Dedifferentiated amniotic fluid mesenchymal stem cell (primary cell): ENCODE measurements at regions not wholly inside any gene's neighbourhood (a gene's known extent, or its start where the extent isn't known, plus 50 kb on each side); places are given as distances from the start of the nearest gene placed in this dataset.
"Not testable (repeated sequence)": the region's sequence is repeated elsewhere in the genome, so short reads cannot be mapped to it uniquely, and the experiment has no call there.

Experiments
- DNase-seq: peaks from one replicate; pipeline ENCODE4 v3.0.0-alpha.2; 2016; ENCODE audit errors: extremely low spot score

DNA sequence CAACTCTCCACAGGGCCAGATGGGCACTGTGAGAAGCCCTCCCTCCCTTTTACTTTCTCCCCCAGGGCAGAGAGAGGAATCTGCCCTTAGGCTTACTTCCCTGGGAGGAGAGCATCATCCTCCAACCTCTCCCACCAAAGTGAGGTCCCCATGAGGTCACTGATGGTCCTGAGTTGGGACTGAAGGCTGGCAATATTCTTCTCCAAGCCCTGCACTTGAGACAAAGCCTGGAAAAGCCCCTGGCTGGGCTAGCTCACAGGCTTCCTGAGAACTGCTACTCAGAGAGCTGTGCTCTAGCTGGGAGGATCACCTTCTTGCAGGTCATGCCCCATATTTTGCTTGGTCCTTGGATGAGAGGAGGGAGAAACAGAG, 110.0 kb upstream of the MEF2A start:
- no peak for DNase-seq

DNA sequence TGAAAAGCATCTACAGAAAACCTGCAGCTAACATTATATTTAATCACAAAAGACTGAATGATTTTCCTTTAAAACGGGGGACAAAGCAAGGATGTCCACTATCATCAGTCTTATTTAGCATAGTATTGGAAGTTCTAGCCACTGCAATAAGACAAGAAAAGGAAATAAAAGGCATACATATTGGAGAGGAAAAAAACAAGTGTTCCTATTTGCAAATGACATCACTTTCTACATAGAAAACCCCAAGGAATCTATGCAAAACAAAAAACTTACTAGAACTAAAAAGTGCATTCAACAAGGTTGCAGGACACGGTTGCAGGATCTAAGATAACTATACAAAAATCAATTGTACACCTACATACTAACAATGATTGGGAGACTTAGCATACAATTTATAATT, 101.6 kb upstream of the MEF2A start:
- DNase-seq, result no peak

DNA sequence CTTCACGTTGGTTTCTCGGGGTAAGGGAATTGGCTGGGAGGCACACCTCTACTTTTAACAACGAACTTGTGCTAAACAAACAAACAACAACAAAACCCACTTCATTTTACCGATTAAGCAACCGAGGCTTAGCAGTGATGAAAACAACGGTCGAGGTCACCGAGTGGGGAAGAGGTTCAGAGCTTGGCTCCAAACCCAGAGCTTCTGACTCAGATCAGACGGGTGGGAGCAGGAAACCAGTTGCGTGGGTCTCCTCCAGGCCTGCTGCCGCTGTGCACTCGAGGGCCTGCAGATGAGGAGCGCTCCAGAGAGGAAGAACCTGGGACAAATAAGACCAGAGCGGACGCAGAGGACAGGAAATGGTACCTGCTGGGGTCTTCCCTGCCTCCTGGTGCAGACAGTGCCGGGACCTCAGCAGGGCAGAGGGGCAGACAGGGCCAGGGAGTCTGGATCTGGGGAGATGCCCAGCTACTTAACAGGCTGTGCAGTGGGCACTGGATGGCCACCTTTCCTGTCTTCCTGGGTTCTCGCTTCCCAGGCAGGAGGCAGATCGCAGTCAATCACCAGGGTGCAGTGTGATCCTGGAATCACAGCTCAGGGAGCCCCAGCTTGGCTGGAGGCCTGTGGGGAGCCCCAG, 99.0 kb upstream of the MEF2A start:
- DNase-seq, result no peak

DNA sequence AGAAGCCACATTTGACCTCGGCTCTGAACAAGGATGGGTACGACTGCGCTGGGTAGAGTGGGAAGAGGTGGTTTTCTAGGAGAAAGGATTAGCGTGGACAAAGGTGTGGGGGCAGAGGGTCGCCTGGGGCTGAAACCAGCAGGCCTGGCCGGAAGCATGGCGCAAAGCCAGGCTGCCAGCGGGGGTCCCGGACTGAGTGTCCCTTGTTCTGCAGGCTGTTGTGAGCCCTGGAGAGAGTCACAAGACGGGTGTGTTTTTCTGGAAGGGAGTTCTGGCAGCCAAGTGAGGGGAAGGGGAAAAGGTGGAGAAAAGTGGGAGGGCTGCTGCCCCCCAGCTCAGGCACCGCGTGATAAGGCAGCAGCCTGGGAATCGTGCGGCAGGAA, 98.5 kb upstream of the MEF2A start:
- no peak for DNase-seq

DNA sequence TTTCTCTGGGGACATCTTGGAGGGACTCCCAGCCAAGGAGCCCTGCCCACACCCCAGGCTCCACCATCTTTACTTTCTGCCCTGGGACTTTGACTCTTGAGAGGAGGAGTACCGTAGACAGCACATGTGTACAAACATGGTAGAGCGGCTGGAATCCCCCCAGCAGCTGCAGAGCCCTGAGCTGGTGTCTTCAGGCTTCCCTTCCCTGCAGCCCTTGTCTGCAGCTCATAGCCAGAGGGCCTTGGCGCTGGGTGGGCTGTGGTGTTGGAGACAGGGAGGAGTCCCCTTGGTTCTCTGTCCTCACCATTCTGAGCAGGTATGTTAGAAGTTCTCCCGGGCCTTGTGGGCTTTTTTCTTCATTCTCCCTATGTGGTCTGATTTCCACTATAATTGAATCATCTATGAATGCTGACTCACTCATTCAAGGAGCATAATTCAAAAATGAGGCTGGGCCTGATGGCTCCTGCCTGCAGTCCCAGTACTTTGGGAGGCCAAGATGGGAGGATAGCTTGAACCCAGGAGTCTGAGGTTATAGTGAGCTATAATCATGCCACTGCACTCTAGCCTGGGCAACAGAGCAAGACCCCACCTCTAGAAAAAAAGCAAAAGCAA, 97.8 kb upstream of the MEF2A start:
- DNase-seq, result no peak

DNA sequence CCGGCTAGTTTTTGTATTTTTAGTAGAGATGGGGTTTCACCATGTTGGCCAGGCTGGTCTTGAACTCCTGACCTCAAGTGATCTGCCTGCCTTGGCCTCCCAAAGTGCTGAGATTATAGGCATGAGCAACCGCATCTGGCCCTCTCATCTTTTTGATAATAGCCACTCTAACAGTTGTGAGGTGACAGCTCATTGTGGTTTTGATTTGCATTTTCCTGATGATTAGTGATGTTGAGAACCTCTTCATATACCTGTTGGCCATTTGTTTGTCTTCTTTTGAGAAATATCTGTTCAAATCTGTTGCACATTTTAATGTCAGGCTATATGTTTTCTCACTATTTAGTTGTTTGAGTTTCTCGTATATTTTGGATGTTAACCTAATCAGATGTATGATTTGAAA, 95.6 kb upstream of the MEF2A start:
- not testable (repeated sequence) for DNase-seq

DNA sequence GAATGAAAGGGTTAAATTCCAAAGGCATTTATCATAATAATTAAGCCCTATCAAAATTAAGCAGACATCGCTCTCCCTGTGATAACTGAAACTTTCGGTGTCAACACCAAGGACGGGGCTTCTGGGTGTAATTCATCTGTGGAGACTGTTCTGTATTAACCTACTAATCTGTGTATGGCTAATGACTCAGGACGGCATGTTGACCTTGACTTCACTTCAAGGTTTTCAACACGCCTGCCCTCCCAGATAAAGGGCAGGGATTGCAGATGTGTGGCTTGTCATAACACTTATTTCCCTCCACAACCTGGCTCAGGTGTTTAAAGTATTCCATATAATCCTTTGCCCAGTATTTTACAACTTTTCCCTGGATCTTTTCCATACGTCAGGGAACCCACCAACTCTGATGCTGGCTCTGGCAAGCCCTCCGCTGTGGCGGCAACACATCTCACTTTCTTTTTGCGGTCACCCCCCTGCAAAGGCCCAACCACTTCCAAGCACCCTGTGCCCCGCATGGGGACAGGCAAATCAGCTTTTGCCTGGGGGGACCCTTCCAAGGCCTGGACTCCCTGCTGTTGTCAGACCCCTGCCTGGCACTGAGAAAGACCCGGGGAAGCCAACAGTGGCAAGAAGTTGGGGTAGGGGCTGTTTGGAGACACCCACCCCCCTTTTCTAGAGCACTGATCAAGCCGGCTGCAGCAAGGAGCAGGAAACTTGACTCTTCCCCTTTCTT, 93.2 kb upstream of the MEF2A start:
- no peak for DNase-seq

DNA sequence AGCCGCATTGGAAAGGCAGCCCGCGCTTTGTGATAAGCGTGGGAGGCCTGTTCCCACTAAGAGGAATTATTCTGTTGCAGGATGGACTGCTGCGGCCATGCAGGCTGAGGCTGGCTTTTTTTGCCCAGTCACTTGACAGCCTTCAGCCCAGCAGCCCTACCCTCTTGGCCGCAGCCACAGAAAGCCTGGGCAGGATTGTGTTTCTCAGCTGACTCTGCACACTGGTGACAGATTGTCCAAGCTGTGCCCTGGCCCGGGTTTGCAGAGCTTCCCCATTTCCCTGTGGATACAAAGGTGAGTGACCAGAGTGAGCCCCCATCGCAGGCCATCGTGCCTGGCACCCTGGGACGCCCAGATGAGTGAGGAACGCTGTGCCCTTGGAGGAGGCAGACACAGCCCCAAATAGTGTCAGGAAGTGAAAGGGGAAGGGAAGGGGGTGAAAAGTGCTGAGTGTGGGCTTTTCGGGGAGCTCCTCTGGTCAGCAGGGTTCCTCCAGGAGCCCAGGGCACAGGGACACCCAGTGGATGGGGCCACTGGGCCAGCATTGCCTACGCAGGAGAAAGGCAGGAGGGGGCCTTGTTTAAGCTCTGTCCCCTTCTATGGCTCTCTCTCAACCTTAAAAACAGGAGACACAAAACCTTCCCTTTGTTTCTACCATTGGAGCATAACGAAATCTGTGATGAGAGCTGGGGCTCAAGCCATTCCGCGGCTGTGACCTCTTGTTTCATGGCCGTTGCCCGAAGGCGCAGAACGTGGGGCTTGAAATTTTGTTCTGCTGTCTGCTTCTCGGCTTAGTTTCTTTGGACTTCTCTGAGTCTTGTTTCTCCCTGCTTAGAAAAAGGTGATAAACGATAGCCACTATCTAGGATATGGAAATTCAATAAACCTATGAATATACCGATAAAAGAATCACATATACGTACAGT, 91.5 kb upstream of the MEF2A start:
- no peak for DNase-seq

DNA sequence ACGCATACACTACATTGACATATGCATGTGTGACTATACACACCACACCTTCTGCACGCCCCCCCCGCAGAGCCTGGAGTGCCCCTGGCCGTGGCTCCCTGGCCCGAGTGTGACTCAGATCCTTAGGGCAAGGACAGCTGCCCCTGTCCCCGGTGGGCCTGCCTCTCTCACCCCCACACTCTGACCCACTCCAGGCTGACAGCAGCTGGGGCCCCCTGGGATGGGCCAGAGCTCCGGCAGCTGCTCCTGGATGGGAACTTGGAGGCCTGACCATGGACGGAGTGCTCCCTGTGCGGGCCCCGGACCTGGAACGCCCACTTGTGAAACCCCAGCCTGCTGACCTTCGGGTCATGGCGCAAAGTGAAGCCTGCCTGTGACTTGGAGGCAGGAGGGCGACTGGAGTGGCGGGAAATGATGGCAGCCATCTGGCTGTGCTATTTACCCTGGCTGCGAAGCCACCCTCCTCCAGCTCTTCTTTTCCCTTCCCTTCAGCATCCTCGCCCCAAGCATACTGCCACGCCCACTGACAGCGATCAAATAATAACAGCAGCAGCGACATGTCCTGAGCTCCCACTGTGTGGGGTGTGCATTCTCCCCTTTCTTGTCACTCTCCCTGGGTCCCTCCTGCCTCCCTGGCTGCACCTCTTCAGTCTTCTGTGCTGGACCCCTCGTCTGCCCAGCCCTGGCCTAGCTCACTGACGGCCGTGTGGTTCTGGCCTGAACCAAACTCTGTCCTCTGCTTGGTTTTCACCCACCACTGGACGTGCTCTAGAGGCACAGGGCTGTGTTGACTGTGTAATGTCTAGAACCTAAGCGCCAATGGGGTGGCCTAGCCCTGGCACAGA, 90.7 kb upstream of the MEF2A start:
- no peak for DNase-seq

DNA sequence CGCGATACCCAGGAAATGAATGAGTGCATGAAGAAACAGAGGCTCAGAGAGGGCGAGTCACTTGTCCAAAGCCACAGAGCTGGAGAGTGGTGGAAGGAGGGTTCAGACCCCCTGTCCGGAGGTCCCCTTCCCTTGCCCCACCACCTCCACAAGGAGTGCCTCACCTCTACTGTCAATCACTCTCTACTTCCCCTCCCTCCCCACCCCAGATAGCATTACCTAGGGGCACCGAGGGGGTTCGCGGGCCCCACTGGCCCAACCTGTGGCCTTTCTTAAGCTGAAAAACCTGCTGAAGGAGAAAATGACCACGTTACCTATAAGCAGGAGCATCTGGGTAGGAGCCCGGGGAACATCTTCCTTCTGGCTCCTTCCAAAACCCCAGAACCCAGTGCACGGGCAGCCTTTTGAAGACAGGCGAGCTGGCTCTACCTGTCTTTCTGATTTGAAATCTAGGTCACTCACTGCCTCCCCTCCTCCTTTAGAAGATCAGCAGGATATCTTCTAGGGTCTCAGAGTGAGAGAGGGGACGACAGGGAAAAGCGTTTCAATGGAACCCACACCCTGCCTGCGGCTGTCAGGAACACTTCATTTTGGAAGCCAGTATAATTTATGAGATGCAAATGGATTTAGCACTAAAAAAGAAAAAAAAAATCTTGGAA, 89.9 kb upstream of the MEF2A start:
- DNase-seq, result no peak

DNA sequence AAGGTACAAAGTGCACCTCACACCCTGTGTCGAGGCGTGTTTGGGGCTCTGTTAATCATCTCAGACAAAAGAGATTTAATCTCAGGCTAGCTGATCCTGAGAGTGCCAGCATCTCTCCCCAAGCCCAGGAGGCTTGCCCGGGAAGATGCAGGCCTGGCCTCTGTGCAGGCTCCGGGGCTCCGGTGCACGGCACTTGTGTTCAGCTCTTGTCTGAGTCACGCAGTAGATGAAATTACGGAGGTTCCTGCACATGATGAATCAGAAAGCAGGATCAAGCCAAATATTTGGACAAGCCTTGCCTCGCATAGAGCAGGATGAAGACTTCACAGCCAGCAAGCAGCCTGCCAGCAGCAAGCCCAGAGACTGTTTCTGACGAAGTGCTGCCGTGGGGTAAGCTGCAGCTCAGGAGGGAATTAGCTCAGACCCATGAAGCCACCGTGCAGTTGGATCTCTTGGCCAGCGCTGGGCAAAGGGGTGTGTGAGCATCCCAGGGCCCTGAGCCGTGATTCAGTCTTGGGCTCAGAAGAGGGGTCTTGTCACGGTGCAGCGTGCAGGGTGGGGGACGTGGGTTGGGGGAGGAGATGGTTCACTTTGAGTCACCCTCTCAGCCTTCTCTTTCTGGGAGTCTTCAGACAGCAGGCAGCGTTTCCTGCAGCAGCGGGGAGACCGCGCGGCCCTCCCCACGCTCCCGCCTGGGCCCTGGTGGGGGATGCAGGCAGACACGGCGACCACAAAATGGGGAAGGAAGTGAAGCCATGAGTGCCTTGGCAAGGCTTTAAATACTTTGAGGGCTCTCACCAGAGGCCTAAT, 89.2 kb upstream of the MEF2A start:
- DNase-seq, result peak; percentile 97

DNA sequence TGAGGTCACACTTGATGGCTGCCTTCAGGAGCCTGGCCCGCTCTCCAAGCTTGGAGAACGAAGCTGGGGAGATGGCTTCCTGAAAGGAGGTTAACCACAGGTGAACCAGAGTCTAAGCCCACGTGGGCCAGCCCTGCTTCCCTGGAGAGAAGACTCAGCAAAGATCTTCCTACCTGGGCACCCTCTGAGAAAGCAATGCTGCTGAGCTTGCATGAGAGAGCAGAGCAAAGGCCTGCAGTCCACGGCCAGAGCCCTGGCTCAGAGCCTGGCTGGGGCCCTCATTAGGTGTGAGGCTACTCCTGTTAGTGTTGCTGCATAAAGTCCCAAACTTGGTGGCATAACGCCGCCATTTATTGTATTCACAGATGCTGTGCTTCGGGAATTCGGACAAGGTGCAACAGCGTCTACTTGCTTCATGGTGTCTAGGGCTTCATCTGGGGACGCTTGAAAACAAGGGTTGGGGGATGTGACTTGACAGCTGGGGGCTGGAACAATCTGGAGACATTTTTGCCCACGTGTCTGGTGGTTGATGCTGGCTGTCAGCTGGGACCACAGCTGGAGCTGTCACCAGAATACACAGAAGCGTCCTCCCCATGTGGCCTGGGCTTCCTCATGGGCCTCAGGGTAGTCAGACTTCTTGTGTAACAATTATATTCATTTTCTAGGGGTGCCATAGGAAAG, 87.9 kb upstream of the MEF2A start:
- no peak for DNase-seq

DNA sequence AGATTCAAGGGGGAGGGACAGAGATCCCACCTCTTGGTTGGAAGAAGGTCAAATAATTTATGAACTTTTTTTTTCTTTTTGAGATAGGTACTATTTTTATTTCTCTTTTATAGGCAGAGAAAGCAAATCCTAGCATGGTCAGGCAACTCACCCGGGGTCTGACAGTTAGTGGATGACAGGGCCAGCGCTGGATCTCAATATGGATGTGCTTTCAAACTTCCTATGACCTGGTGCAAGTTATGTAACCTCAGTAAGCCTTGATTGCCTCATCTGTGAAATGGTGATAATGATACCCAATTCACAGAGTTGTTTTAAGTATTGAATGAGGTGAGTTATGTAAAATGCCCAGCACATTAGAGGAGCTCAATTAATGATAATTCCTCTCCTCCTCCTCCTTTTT, 86.8 kb upstream of the MEF2A start:
- no peak for DNase-seq

DNA sequence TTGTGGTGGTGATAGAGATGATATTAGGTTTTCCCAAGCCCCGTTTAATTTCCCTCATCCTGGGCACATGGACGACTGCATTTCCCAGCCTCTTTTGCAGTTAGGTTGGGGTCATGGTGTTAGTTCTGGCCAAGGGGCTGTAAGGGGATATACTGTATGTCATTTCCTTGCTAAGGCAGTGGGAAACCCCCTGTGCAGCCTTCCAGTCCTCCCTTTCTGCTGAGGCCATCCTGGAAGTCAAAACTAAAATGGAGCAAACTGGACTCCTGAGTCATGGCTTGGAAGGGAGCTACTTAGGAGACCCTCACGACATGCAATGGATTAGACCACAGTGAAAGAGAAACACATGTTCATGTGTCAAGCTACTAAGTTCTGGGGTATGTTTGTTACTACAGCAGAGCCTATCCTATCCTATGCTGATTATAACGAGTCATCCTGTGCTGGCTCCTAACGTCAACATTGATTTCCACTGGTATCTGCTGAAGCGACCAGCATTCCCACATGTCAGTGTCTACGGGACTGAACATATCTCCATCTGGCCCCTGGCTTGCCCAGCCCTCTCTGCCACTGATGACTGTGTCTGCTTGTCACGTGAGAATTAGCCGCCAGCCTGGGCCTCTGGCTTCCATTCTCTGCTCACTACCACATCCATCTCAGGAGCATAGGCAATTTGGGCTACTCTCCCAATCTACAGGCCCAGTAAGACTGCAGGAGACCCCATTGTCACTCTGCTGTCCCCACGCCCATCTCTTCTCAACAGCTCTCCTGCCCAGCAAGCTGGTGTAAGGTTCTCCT, 85.6 kb upstream of the MEF2A start:
- no peak for DNase-seq

DNA sequence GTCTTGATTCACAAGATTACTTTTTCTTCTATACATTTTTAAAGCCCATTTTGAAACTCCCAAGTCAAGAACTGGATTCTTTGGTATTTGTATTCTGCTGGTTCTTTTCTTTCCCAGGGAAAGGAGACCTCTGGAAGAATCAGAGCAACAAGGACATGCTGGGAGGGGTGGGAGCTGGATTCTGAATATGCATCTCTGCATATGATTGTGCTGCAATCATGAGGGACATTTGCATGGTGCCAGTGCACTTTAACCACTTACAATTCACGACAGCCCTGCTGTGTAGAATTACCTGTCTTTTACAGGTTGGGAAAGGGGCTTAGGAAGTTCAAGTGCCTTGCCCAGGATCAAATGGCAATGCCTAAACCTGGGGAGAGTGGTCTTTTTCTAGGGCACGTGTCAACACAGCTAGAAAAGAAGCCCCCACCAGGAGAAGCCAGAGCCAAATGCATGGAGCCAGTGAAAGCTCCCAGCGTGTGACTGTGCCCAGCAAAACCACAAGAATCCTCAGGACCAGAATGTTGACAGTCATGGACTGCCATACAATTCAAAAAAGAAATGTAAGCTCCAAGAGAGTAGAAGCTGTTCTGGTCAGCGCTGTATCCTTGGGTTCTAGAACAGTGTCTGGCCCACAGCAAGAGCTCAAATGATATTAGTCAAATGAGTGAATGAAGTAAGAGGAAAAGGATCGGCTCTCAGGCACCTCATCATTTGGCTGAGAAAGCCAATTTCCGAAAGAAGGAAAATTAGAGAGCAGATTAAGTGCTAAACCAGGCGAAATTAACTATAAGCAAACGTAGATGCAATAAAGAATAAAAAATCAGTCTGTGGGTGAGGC, 84.5 kb upstream of the MEF2A start:
- DNase-seq, result no peak

DNA sequence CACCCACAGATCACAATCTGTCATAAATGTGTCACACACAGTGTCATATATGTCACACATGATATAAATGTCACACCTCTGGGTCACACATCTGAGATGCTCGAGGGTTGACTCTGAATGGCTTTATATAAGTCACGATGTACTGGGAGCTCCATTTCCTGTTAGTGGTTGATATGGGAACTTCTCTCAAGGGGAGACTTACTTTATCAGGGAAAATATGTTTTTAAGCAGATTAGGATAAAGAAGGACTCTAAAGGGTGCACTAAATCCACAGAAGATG, 83.9 kb upstream of the MEF2A start:
- no peak for DNase-seq

DNA sequence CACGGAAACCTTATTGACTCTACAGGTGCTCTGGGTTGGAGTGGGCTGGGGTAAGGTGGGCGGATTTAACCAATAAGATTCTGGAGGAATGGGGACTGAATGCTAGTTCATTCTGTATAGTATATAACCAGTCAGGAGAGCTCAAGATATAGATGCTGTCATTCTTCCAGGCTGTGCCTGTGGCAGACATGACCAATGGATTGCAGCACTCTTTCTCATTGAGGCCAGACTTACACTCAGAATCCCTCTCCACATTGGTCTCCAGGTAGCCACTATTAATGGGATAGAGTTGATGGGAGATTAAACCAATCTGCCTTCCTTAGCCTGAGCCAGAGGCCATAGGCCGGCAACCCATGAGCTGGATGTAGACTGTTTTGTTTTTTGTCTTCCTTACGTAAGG, 82.8 kb upstream of the MEF2A start:
- DNase-seq, result no peak
